Fibroblast of mammary gland (primary cell): ENCODE measurements at regions not wholly inside any gene's neighbourhood (a gene's known extent, or its start where the extent isn't known, plus 50 kb on each side); places are given as distances from the start of the nearest gene placed in this dataset.

ENCODE experiments used
- DNase-seq: peaks from one replicate; pipeline ENCODE4 v3.0.0-alpha.2; 2010; ENCODE audit warnings: low read depth
- H3K4me3 ChIP-seq: 2 replicates; pipeline ENCODE4 v1.5.1; 2011; ENCODE audit warnings: low read depth, mild to moderate bottlenecking, low read length, moderate library complexity; ENCODE audit not compliant: control insufficient read depth
- TF ChIP-seq, protein P1 (sequence below): conservative IDR thresholded peaks from 2 replicates; pipeline ENCODE4 v1.5.1; 2011; ENCODE audit warnings: low read depth, low read length, inconsistent platforms; ENCODE audit not compliant: control insufficient read depth, insufficient read depth

DNA sequence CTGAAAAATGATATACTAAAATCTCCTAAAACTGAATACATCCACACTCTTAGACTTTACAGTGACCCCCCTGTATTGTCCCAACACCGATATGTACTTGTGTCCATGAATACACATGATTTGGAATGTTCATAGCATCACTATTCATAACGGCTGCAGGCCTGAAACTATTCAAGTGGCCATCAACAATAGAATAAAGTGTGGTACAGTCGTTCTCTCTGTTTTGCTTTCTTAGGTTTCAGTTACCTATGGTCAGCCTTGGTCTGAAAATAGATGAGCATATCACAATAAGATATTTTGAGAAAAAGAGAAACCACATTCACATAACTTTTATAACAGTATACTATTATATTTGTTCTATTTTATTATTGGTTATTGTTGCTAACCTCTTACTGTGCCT lies 150.6 kb downstream of the ASCL4 start:
- no peak overlapping the region for H3K4me3 ChIP-seq
- TF ChIP-seq, protein P1, sequence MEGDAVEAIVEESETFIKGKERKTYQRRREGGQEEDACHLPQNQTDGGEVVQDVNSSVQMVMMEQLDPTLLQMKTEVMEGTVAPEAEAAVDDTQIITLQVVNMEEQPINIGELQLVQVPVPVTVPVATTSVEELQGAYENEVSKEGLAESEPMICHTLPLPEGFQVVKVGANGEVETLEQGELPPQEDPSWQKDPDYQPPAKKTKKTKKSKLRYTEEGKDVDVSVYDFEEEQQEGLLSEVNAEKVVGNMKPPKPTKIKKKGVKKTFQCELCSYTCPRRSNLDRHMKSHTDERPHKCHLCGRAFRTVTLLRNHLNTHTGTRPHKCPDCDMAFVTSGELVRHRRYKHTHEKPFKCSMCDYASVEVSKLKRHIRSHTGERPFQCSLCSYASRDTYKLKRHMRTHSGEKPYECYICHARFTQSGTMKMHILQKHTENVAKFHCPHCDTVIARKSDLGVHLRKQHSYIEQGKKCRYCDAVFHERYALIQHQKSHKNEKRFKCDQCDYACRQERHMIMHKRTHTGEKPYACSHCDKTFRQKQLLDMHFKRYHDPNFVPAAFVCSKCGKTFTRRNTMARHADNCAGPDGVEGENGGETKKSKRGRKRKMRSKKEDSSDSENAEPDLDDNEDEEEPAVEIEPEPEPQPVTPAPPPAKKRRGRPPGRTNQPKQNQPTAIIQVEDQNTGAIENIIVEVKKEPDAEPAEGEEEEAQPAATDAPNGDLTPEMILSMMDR: no peak
- no peak for DNase-seq

DNA sequence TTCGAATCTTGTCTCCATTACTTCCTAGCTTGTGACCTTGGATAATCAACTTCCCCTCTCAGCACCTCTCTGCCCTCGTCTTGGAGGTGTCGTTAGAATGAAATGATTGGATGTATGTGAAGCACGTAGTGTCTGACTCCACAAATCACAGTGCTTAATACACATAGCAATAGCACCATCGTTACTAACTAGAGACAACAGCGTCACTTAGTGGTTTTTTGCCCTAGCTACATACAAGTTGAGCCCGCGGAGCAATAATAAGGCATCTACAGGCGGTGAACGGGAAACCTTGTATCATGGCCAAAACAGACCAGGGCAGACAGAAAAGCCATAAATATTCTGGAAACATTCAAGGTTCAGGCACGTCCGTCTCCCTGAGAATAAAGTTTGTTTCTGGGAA lies 154.9 kb downstream of the ASCL4 start:
- TF ChIP-seq, protein P1: peak; percentile 22
- peak; percentile 31 for DNase-seq
- H3K4me3 ChIP-seq: no peak overlapping the region

DNA sequence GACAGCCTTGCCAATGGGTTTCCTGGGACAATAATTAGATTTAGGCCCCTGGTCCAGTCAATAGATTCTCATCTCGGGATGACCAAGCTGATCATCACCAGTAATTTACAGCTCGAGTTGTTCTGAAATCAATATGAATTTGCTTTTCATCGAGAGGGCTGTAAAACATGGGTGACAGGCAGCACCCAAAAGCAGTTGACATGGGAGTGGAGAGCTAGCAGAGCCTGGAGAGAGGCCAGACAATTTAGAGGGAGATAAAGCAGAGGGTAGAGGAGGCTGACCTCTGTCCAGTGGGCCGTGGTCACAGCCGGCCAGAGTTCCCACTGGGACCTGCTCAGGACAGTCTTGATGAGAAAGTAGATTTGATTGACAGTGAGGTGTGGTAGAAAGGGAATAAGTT lies 157.3 kb downstream of the ASCL4 start:
- DNase-seq: no peak
- TF ChIP-seq, protein P1: no peak
- H3K4me3 ChIP-seq: no peak overlapping the region

GRCh38 chr12:107938446-107938845 lies 163.9 kb downstream of the ASCL4 start:
- no peak for DNase-seq
- H3K4me3 ChIP-seq: no peak overlapping the region
- TF ChIP-seq, protein P1: no peak

DNA sequence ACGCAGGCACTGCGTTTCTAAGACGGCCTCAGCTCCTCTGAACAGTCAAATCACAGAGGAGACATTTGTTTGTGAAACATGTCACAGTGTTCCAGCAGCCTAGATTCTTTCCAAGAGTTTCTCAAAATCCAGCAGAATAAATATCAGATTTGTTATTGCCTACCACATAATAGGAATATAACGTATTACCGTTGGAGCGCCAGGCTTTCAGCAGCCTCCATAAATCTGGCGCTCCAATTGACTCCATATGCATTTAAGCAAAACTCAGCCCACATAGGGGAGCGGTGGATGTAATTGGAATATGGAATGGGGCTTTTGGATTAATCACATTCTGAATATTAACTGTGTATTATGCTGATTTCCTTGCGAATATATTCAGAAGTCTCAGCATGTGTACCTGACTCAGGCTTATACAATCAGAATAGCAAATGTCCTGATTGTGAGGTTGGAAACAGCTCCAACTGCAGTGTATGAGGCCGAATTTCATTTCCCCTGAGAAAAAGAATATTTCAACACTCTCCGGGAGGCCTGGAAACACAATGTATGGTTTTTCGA lies 174.0 kb downstream of the ASCL4 start:
- no peak overlapping the region for H3K4me3 ChIP-seq
- TF ChIP-seq, protein P1: no peak
- DNase-seq: no peak

GRCh38 chr12:107951024-107951423 lies 176.5 kb downstream of the ASCL4 start:
- DNase-seq: no peak
- TF ChIP-seq, protein P1: no peak

More at GRCh38 chr12:107951024-107951423, 176.5 kb downstream of the ASCL4 start:
- no peak overlapping the region for H3K4me3 ChIP-seq
